Liver (tissue), 8 donors: ENCODE measurements at regions not wholly inside any gene's neighbourhood (a gene's known extent, or its start where the extent isn't known, plus 50 kb on each side); places are given as distances from the start of the nearest gene placed in this dataset.

Source experiments
- DNase-seq: peaks from one replicate; pipeline ENCODE4 v3.0.0-alpha.2; 2017; ENCODE audit warnings: low spot score
- H3K27ac ChIP-seq, 2 donors: one replicate each; pipeline ENCODE4 v1.7.0; 2013; ENCODE audit warnings: inconsistent platforms in 2 of 2, low read length in 2 of 2, control low read depth in 1 of 2, low read depth in 1 of 2, mild to moderate bottlenecking in 1 of 2
- H3K27me3 ChIP-seq, 4 donors: one replicate each; pipeline versions ENCODE4 v1.6.1 to v1.7.0; 2013; ENCODE audit warnings: low read length in 3 of 4, inconsistent platforms in 1 of 4, mild to moderate bottlenecking in 1 of 4, moderate library complexity in 1 of 4; ENCODE audit not compliant: control insufficient read depth in 4 of 4, insufficient read depth in 4 of 4
- H3K36me3 ChIP-seq, 4 donors: one replicate each; pipeline versions ENCODE4 v1.6.1 to v1.7.0; 2013; ENCODE audit warnings: low read length in 3 of 4, mild to moderate bottlenecking in 3 of 4, low read depth in 1 of 4, moderate library complexity in 1 of 4; ENCODE audit not compliant: control insufficient read depth in 4 of 4, insufficient read depth in 3 of 4
- H3K4me1 ChIP-seq, 4 donors: one replicate each; pipeline versions ENCODE4 v1.6.1 to v1.7.0; 2013; ENCODE audit warnings: low read length in 3 of 4, mild to moderate bottlenecking in 3 of 4, moderate library complexity in 1 of 4; ENCODE audit not compliant: control insufficient read depth in 4 of 4, insufficient read depth in 4 of 4
- H3K4me3 ChIP-seq, 3 donors: one replicate each; pipeline versions ENCODE4 v1.6.1 to v1.7.0; 2013; ENCODE audit warnings: low read length in 3 of 3, control low read depth in 1 of 3, low read depth in 1 of 3, mild to moderate bottlenecking in 1 of 3
- H3K9ac ChIP-seq, 2 donors: one replicate each; pipeline ENCODE4 v1.7.0; 2013; ENCODE audit warnings: low read length in 2 of 2, mild to moderate bottlenecking in 2 of 2, moderate library complexity in 2 of 2, control low read depth in 1 of 2, low read depth in 1 of 2
- H3K9me3 ChIP-seq, 4 donors: one replicate each; pipeline versions ENCODE4 v1.6.1 to v1.7.0; 2013; ENCODE audit warnings: low read length in 3 of 4; ENCODE audit not compliant: control insufficient read depth in 4 of 4
- ATF3 ChIP-seq: IDR thresholded peaks from 2 replicates; pipeline ENCODE4 v1.6.1; 2016; ENCODE audit warnings: antibody characterized with exemption
- EGR1 ChIP-seq, 2 donors: IDR thresholded peaks; 2 replicates each; pipeline ENCODE4 v1.6.1; 2016 to 2018; ENCODE audit warnings: antibody characterized with exemption in 2 of 2, low read depth in 2 of 2
- FOXA1 ChIP-seq: IDR thresholded peaks from 2 replicates; pipeline ENCODE4 v1.6.1; 2016; ENCODE audit warnings: antibody characterized with exemption
- FOXA2 ChIP-seq: IDR thresholded peaks from 2 replicates; pipeline ENCODE4 v1.6.1; 2016; ENCODE audit warnings: antibody characterized with exemption
- GABPA ChIP-seq, 2 donors: IDR thresholded peaks in 1 of 2; conservative IDR thresholded peaks in 1 of 2; 2 replicates each; pipeline ENCODE4 v1.6.1; 2016; ENCODE audit warnings: antibody characterized with exemption in 2 of 2, mild to moderate bottlenecking in 1 of 2, moderate library complexity in 1 of 2
- HNF4A ChIP-seq, 2 donors: conservative IDR thresholded peaks; 2 replicates each; pipeline ENCODE4 v1.6.1; 2016; ENCODE audit warnings: antibody characterized with exemption in 2 of 2, mild to moderate bottlenecking in 2 of 2
- HNF4G ChIP-seq: IDR thresholded peaks from 2 replicates; pipeline ENCODE4 v1.6.1; 2016; ENCODE audit warnings: antibody characterized with exemption
- JUND ChIP-seq, 2 donors: IDR thresholded peaks; 2 replicates each; pipeline ENCODE4 v1.6.1; 2016; ENCODE audit warnings: antibody characterized with exemption in 2 of 2
- NR2F2 ChIP-seq: IDR thresholded peaks from 2 replicates; pipeline ENCODE4 v1.6.1; 2016; ENCODE audit warnings: antibody characterized with exemption
- RAD21 ChIP-seq, 2 donors: IDR thresholded peaks; 2 replicates each; pipeline ENCODE4 v1.6.1; 2016; ENCODE audit warnings: antibody characterized with exemption in 2 of 2, mild to moderate bottlenecking in 2 of 2
- REST ChIP-seq: IDR thresholded peaks from 2 replicates; pipeline ENCODE4 v1.6.1; 2016; ENCODE audit warnings: antibody characterized with exemption, mild to moderate bottlenecking
- RXRA ChIP-seq, 2 donors: IDR thresholded peaks; 2 replicates each; pipeline ENCODE4 v1.6.1; 2017 to 2018; ENCODE audit warnings: antibody characterized with exemption in 2 of 2, mild to moderate bottlenecking in 1 of 2
- SP1 ChIP-seq: IDR thresholded peaks from 2 replicates; pipeline ENCODE4 v1.6.1; 2018; ENCODE audit warnings: antibody characterized with exemption, mild to moderate bottlenecking
- TAF1 ChIP-seq: conservative IDR thresholded peaks from 2 replicates; pipeline ENCODE4 v1.6.1; 2016; ENCODE audit warnings: antibody characterized with exemption, mild to moderate bottlenecking
- YY1 ChIP-seq: IDR thresholded peaks from 2 replicates; pipeline ENCODE4 v1.6.1; 2016; ENCODE audit warnings: antibody characterized with exemption, mild to moderate bottlenecking
- WGBS: extraction: QIAGEN DNeasy Blood & Tissue Kit; methylation state at CpG from one replicate; pipeline ENCODE4 v1.1.7; 2013; 5-methylcytosine and 5-hydroxymethylcytosine counted together
- TF ChIP-seq, protein P1 (sequence below): fragments of 150-350 bp; IDR thresholded peaks from 2 replicates; pipeline ENCODE4 v1.5.1; 2017; ENCODE audit warnings: improper control_type of control experiment, low read depth, low read length; ENCODE audit not compliant: missing input control
- TF ChIP-seq, protein P2 (sequence below): IDR thresholded peaks from 2 replicates; pipeline ENCODE4 v1.6.1; 2016; ENCODE audit warnings: antibody characterized with exemption
- TF ChIP-seq, protein P3 (sequence below): IDR thresholded peaks from 2 replicates; pipeline ENCODE4 v1.6.1; 2016; ENCODE audit warnings: antibody characterized with exemption
- donor health status: healthy.
- donor health status: healthy.
- donor health status: healthy.
- donor health status: healthy.
- donor health status: healthy.

DNA sequence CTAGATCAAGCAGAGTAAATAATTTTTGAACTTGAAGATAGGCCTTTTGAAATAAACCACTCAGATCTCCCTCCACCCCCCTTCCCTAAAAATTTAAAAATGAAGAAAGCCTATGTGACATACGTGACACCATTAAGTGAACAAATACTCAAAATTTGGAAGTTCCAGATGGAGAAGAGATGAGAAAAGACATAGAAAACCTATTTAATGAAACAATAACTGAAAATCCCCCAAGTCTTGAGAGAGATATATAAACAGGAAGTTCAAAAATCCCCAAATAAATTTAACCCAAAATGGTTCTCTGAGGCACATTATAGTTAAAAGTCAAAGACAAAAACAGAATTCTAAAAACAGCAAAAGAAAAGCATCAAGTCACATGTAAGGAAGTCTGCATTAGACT, 428.6 kb downstream of the PSAT1 start:
- H3K27me3 ChIP-seq, result no peaks in the 10 kb centered on the region
- no peaks in the 10 kb centered on the region for H3K4me1 ChIP-seq
- no peaks in the 10 kb centered on the region for H3K36me3 ChIP-seq
- no peak overlapping the region for H3K27ac ChIP-seq
- no peak overlapping the region for H3K4me3 ChIP-seq
- H3K9ac ChIP-seq, result no peak overlapping the region
- TF ChIP-seq, protein P1, sequence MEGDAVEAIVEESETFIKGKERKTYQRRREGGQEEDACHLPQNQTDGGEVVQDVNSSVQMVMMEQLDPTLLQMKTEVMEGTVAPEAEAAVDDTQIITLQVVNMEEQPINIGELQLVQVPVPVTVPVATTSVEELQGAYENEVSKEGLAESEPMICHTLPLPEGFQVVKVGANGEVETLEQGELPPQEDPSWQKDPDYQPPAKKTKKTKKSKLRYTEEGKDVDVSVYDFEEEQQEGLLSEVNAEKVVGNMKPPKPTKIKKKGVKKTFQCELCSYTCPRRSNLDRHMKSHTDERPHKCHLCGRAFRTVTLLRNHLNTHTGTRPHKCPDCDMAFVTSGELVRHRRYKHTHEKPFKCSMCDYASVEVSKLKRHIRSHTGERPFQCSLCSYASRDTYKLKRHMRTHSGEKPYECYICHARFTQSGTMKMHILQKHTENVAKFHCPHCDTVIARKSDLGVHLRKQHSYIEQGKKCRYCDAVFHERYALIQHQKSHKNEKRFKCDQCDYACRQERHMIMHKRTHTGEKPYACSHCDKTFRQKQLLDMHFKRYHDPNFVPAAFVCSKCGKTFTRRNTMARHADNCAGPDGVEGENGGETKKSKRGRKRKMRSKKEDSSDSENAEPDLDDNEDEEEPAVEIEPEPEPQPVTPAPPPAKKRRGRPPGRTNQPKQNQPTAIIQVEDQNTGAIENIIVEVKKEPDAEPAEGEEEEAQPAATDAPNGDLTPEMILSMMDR, result no peak
- TF ChIP-seq HNF4A (conservative IDR thresholded peaks at IDR 0.05), result no peak
- no peak for TF ChIP-seq RXRA (IDR thresholded peaks at IDR 0.05)
- TF ChIP-seq FOXA1, result no peak
- TF ChIP-seq RAD21 (IDR thresholded peaks at IDR 0.05), result no peak
- TF ChIP-seq, protein P2, sequence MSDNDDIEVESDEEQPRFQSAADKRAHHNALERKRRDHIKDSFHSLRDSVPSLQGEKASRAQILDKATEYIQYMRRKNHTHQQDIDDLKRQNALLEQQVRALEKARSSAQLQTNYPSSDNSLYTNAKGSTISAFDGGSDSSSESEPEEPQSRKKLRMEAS, result no peak
- no peak for TF ChIP-seq GABPA (IDR thresholded peaks at IDR 0.05 in 1 of 2, conservative IDR thresholded peaks at IDR 0.05 in 1 of 2)
- TF ChIP-seq NR2F2, result no peak
- TF ChIP-seq EGR1 (IDR thresholded peaks at IDR 0.05; ENCODE audit: low read depth in 2 of 2), result no peak
- no peak for TF ChIP-seq YY1
- no peak for TF ChIP-seq ATF3
- TF ChIP-seq HNF4G, result no peak
- peaks cover 0 to 14% (median under 1%) of the 10 kb centered on the region in 4 donors for H3K9me3 ChIP-seq
- WGBS, result 87% methylated on average over 1 of the region's 1 CpG
- DNase-seq, result no peak

DNA sequence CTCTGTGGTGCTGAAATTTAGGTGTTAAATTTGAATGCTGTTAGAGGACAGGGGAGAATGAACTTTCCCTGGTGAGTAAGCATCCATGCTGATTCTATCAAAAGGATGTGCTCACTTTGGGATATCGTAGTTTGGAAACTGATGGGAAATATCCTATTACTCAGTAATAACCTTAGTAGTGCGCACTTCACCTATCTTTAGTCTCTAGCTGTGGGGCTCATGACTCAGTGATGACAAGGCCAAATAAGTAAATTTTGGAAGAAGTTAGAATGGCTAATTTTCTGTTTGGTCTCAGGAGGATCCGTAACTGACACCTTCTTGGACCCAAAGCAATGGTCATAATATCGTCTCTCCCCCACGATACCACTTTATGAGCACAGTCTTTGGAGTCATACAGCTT, 448.4 kb downstream of the PSAT1 start:
- DNase-seq, result no peak
- no peaks in the 10 kb centered on the region for H3K27me3 ChIP-seq
- WGBS, result 92% methylated on average over 5 of the region's 5 CpGs
- H3K4me3 ChIP-seq, result no peak overlapping the region
- H3K27ac ChIP-seq, result no peak overlapping the region
- peaks cover 0 to 4% (median 0%) of the 10 kb centered on the region in 4 donors for H3K9me3 ChIP-seq
- no peaks in the 10 kb centered on the region for H3K36me3 ChIP-seq
- H3K9ac ChIP-seq, result no peak overlapping the region
- no peaks in the 10 kb centered on the region for H3K4me1 ChIP-seq
- TF ChIP-seq HNF4A (conservative IDR thresholded peaks at IDR 0.05) (no peak), SP1 (no peak), TAF1 (no peak), ATF3 (no peak), GABPA (IDR thresholded peaks at IDR 0.05 in 1 of 2, conservative IDR thresholded peaks at IDR 0.05 in 1 of 2) (no peak), RAD21 (IDR thresholded peaks at IDR 0.05) (no peak), NR2F2 (no peak), JUND (IDR thresholded peaks at IDR 0.05) (no peak), EGR1 (IDR thresholded peaks at IDR 0.05; ENCODE audit: low read depth in 2 of 2) (no peak), FOXA2 (no peak), HNF4G (no peak), YY1 (no peak), REST (no peak)
- TF ChIP-seq, protein P2, result no peak
- TF ChIP-seq, protein P3, sequence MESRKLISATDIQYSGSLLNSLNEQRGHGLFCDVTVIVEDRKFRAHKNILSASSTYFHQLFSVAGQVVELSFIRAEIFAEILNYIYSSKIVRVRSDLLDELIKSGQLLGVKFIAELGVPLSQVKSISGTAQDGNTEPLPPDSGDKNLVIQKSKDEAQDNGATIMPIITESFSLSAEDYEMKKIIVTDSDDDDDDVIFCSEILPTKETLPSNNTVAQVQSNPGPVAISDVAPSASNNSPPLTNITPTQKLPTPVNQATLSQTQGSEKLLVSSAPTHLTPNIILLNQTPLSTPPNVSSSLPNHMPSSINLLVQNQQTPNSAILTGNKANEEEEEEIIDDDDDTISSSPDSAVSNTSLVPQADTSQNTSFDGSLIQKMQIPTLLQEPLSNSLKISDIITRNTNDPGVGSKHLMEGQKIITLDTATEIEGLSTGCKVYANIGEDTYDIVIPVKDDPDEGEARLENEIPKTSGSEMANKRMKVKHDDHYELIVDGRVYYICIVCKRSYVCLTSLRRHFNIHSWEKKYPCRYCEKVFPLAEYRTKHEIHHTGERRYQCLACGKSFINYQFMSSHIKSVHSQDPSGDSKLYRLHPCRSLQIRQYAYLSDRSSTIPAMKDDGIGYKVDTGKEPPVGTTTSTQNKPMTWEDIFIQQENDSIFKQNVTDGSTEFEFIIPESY, result no peak
